ENCODE measurements at regions not wholly inside any gene's neighbourhood (a gene's known extent, or its start where the extent isn't known, plus 50 kb on each side); places are given as distances from the start of the nearest gene placed in this dataset.
"Not testable (repeated sequence)": the region's sequence is repeated elsewhere in the genome, so short reads cannot be mapped to it uniquely, and the experiment has no call there.

- H3K36me3 Mint-ChIP-seq (ENCODE audit: low read depth) = no peaks in the 10 kb centered on the region
- peaks cover 3% of the 10 kb centered on the region for H3K9me3 Mint-ChIP-seq
- H3K27me3 Mint-ChIP-seq (ENCODE audit: insufficient read depth) = no peaks in the 10 kb centered on the region
- intact Hi-C loops (cut with micrococcal nuclease) = no loop called here
- H3K27ac Mint-ChIP-seq = no peak overlapping the region
- H3K4me1 Mint-ChIP-seq (ENCODE audit: low read depth) = no peaks in the 10 kb centered on the region
- no peak overlapping the region for H3K4me3 Mint-ChIP-seq
- DNase-seq (ENCODE audit: low spot score) = no peak
Measured at GRCh38 chr3:90052425-90052950, 945.1 kb downstream of the EPHA3 start.

GRCh38 chr3:90054311-90054710 lies 946.9 kb downstream of the EPHA3 start:
- intact Hi-C loops (cut with micrococcal nuclease) = no loop called here
- H3K4me1 Mint-ChIP-seq (ENCODE audit: low read depth) = no peaks in the 10 kb centered on the region
- H3K27ac Mint-ChIP-seq = no peak overlapping the region
- H3K4me3 Mint-ChIP-seq = no peak overlapping the region
- no peaks in the 10 kb centered on the region for H3K27me3 Mint-ChIP-seq (ENCODE audit: insufficient read depth)
- no peaks in the 10 kb centered on the region for H3K36me3 Mint-ChIP-seq (ENCODE audit: low read depth)
- H3K9me3 Mint-ChIP-seq = peaks cover 3% of the 10 kb centered on the region
- DNase-seq (ENCODE audit: low spot score) = no peak

GRCh38 chr3:90055666-90056065 lies 948.2 kb downstream of the EPHA3 start:
- H3K9me3 Mint-ChIP-seq = peaks cover 5% of the 10 kb centered on the region

GRCh38 chr3:90056281-90057032 lies 949.0 kb downstream of the EPHA3 start:
- DNase-seq (ENCODE audit: low spot score) = no peak
- Mint-ChIP-seq H3K36me3 (ENCODE audit: low read depth) (no peaks in the 10 kb centered on the region), H3K4me3 (no peak overlapping the region), H3K27ac (no peak overlapping the region), H3K9me3 (peaks cover 6% of the 10 kb centered on the region), H3K27me3 (ENCODE audit: insufficient read depth) (no peaks in the 10 kb centered on the region), H3K4me1 (ENCODE audit: low read depth) (no peaks in the 10 kb centered on the region)
- intact Hi-C loops (cut with micrococcal nuclease) = no loop called here

More at GRCh38 chr3:90055666-90056065, 948.2 kb downstream of the EPHA3 start:
- Mint-ChIP-seq H3K4me1 (ENCODE audit: low read depth) (no peaks in the 10 kb centered on the region), H3K4me3 (no peak overlapping the region), H3K27me3 (ENCODE audit: insufficient read depth) (no peaks in the 10 kb centered on the region), H3K27ac (no peak overlapping the region), H3K36me3 (ENCODE audit: low read depth) (no peaks in the 10 kb centered on the region)
- intact Hi-C loops (cut with micrococcal nuclease) = no loop called here
- DNase-seq (ENCODE audit: low spot score) = no peak

- H3K4me1 Mint-ChIP-seq (ENCODE audit: low read depth) = no peaks in the 10 kb centered on the region
- no peaks in the 10 kb centered on the region for H3K36me3 Mint-ChIP-seq (ENCODE audit: low read depth)
- H3K27me3 Mint-ChIP-seq (ENCODE audit: insufficient read depth) = no peaks in the 10 kb centered on the region
- H3K4me3 Mint-ChIP-seq = no peak overlapping the region
- no peak for DNase-seq (ENCODE audit: low spot score)
- H3K9me3 Mint-ChIP-seq = peaks cover 10% of the 10 kb centered on the region
- no peak overlapping the region for H3K27ac Mint-ChIP-seq
- intact Hi-C loops (cut with micrococcal nuclease) = no loop called here
Measured at GRCh38 chr3:90062016-90062415, 954.6 kb downstream of the EPHA3 start.

- H3K4me3 Mint-ChIP-seq = no peak overlapping the region
- no peaks in the 10 kb centered on the region for H3K4me1 Mint-ChIP-seq (ENCODE audit: low read depth)
- no peaks in the 10 kb centered on the region for H3K27me3 Mint-ChIP-seq (ENCODE audit: insufficient read depth)
- intact Hi-C loops (cut with micrococcal nuclease) = no loop called here
- peaks cover 10% of the 10 kb centered on the region for H3K9me3 Mint-ChIP-seq
- DNase-seq (ENCODE audit: low spot score) = no peak
- no peaks in the 10 kb centered on the region for H3K36me3 Mint-ChIP-seq (ENCODE audit: low read depth)
- H3K27ac Mint-ChIP-seq = no peak overlapping the region
Measured at GRCh38 chr3:90062631-90063200, 955.3 kb downstream of the EPHA3 start.

GRCh38 chr3:90068783-90069182 lies 961.4 kb downstream of the EPHA3 start:
- peaks cover 17% of the 10 kb centered on the region for H3K9me3 Mint-ChIP-seq
- no peaks in the 10 kb centered on the region for H3K36me3 Mint-ChIP-seq (ENCODE audit: low read depth)
- no peak for DNase-seq (ENCODE audit: low spot score)
- intact Hi-C loops (cut with micrococcal nuclease) = no loop called here
- no peaks in the 10 kb centered on the region for H3K27me3 Mint-ChIP-seq (ENCODE audit: insufficient read depth)
- no peak overlapping the region for H3K27ac Mint-ChIP-seq
- H3K4me3 Mint-ChIP-seq = no peak overlapping the region
- no peaks in the 10 kb centered on the region for H3K4me1 Mint-ChIP-seq (ENCODE audit: low read depth)

- no peak overlapping the region for H3K4me3 Mint-ChIP-seq
- H3K27ac Mint-ChIP-seq = no peak overlapping the region
- no peak for DNase-seq (ENCODE audit: low spot score)
- no peaks in the 10 kb centered on the region for H3K4me1 Mint-ChIP-seq (ENCODE audit: low read depth)
- intact Hi-C loops (cut with micrococcal nuclease) = no loop called here
- no peaks in the 10 kb centered on the region for H3K27me3 Mint-ChIP-seq (ENCODE audit: insufficient read depth)
- H3K9me3 Mint-ChIP-seq = peaks cover 13% of the 10 kb centered on the region
- no peaks in the 10 kb centered on the region for H3K36me3 Mint-ChIP-seq (ENCODE audit: low read depth)
Measured at GRCh38 chr3:90069748-90070147, 962.3 kb downstream of the EPHA3 start.

- Mint-ChIP-seq H3K9me3 (peaks cover 13% of the 10 kb centered on the region), H3K27ac (no peak overlapping the region), H3K4me3 (no peak overlapping the region), H3K36me3 (ENCODE audit: low read depth) (no peaks in the 10 kb centered on the region), H3K4me1 (ENCODE audit: low read depth) (no peaks in the 10 kb centered on the region), H3K27me3 (ENCODE audit: insufficient read depth) (no peaks in the 10 kb centered on the region)
- no peak for DNase-seq (ENCODE audit: low spot score)
- intact Hi-C loops (cut with micrococcal nuclease) = no loop called here
Measured at GRCh38 chr3:90076136-90076535, 968.7 kb downstream of the EPHA3 start.

GRCh38 chr3:90080988-90081387 lies 973.6 kb downstream of the EPHA3 start:
- Mint-ChIP-seq H3K4me3 (no peak overlapping the region), H3K4me1 (ENCODE audit: low read depth) (no peaks in the 10 kb centered on the region), H3K36me3 (ENCODE audit: low read depth) (no peaks in the 10 kb centered on the region), H3K9me3 (no peaks in the 10 kb centered on the region), H3K27me3 (ENCODE audit: insufficient read depth) (no peaks in the 10 kb centered on the region), H3K27ac (no peak overlapping the region)
- DNase-seq (ENCODE audit: low spot score) = no peak
- intact Hi-C loops (cut with micrococcal nuclease) = no loop called here

GRCh38 chr3:90086297-90086696 lies 978.9 kb downstream of the EPHA3 start:
- not testable (repeated sequence) for H3K36me3 Mint-ChIP-seq (ENCODE audit: low read depth)

GRCh38 chr3:90087703-90088102 lies 980.3 kb downstream of the EPHA3 start:
- Mint-ChIP-seq H3K36me3 (ENCODE audit: low read depth) (no peaks in the 10 kb centered on the region), H3K27ac (no peak overlapping the region), H3K4me3 (no peak overlapping the region), H3K27me3 (ENCODE audit: insufficient read depth) (no peaks in the 10 kb centered on the region), H3K9me3 (no peaks in the 10 kb centered on the region), H3K4me1 (ENCODE audit: low read depth) (no peaks in the 10 kb centered on the region)
- intact Hi-C loops (cut with micrococcal nuclease) = no loop called here
- DNase-seq (ENCODE audit: low spot score) = no peak

More at GRCh38 chr3:90086297-90086696, 978.9 kb downstream of the EPHA3 start:
- intact Hi-C loops (cut with micrococcal nuclease); H3K4me1 Mint-ChIP-seq (ENCODE audit: low read depth); H3K4me3 Mint-ChIP-seq; H3K9me3 Mint-ChIP-seq; DNase-seq (ENCODE audit: low spot score); H3K27me3 Mint-ChIP-seq (ENCODE audit: insufficient read depth); H3K27ac Mint-ChIP-seq: not testable (repeated sequence)

GRCh38 chr3:90091549-90091948 lies 984.1 kb downstream of the EPHA3 start:
- intact Hi-C loops (cut with micrococcal nuclease) = loop anchor here (5.0 kb wide), 1 partner anchor 1889 kb away; no protein-coding TSS in a partner anchor
- no peaks in the 10 kb centered on the region for H3K36me3 Mint-ChIP-seq (ENCODE audit: low read depth)

More at GRCh38 chr3:90091549-90091948, 984.1 kb downstream of the EPHA3 start:
- no peak for DNase-seq (ENCODE audit: low spot score)
- Mint-ChIP-seq H3K27ac (no peak overlapping the region), H3K27me3 (ENCODE audit: insufficient read depth) (no peaks in the 10 kb centered on the region), H3K4me1 (ENCODE audit: low read depth) (no peaks in the 10 kb centered on the region), H3K4me3 (no peak overlapping the region), H3K9me3 (no peaks in the 10 kb centered on the region)
